ENCODE measurements at regions not wholly inside any gene's neighbourhood (a gene's known extent, or its start where the extent isn't known, plus 50 kb on each side); places are given as distances from the start of the nearest gene placed in this dataset.

GRCh38 chr22:27264184-27264583, 537.4 kb downstream of the MN1 start:
- Mint-ChIP-seq H3K27me3 (peaks cover 7% of the 10 kb centered on the region), H3K4me3 (no peak overlapping the region), H3K9me3 (no peaks in the 10 kb centered on the region), H3K27ac (no peak overlapping the region), H3K36me3 (ENCODE audit: low read depth) (no peaks in the 10 kb centered on the region), H3K4me1 (ENCODE audit: low read depth) (no peaks in the 10 kb centered on the region)
- intact Hi-C loops (cut with micrococcal nuclease): no loop called here

- intact Hi-C loops (cut with micrococcal nuclease): no loop called here
- Mint-ChIP-seq H3K27me3 (peaks cover 25% of the 10 kb centered on the region), H3K4me1 (ENCODE audit: low read depth) (no peaks in the 10 kb centered on the region)
These were observed 534.4 kb downstream of the MN1 start for GRCh38 chr22:27267145-27267544.

GRCh38 chr22:27269751-27270543, 531.6 kb downstream of the MN1 start:
- H3K9me3 Mint-ChIP-seq: no peaks in the 10 kb centered on the region
- H3K27me3 Mint-ChIP-seq: peaks cover 30% of the 10 kb centered on the region
- H3K4me3 Mint-ChIP-seq: no peak overlapping the region
- no peaks in the 10 kb centered on the region for H3K4me1 Mint-ChIP-seq (ENCODE audit: low read depth)
- H3K27ac Mint-ChIP-seq: no peak overlapping the region
- intact Hi-C loops (cut with micrococcal nuclease): no loop called here
- H3K36me3 Mint-ChIP-seq (ENCODE audit: low read depth): no peaks in the 10 kb centered on the region

More at GRCh38 chr22:27267145-27267544, 534.4 kb downstream of the MN1 start:
- Mint-ChIP-seq H3K36me3 (ENCODE audit: low read depth) (no peaks in the 10 kb centered on the region), H3K4me3 (no peak overlapping the region), H3K9me3 (no peaks in the 10 kb centered on the region), H3K27ac (no peak overlapping the region)

DNA sequence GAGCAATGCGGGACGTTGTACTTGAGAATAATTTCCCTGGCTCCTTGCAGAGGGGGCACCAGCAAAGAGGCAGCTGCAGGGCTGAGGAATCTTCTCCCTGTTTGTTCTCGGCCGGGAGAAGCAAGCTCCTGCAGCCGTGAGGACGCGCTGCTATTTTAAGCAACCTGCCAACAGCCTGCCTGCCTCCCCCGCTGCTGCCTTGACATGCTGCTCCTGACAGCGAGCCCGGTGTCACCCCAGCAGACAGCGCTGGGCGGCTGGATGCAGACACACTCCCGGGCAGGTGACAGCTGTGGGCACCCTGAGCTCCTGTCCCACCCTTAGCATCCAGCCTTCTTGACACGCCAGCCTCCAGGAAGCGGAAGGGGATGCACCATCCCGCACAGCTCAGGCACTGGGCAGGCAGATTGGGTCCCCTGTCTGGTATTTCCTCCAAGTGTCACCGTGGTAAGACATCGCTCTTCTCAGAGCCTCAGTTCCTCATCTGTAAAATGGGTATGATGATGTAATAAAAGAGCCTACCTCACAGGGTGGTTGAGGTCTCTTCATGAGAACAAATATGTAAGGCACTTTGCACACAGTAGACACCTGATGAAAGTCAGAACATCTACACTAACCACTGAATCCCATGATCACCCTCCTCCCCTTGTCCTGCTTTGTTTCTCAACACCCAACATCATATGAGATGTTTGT, 530.6 kb downstream of the MN1 start:
- intact Hi-C loops (cut with micrococcal nuclease): no loop called here
- H3K4me1 Mint-ChIP-seq (ENCODE audit: low read depth): peaks cover 5% of the 10 kb centered on the region
- H3K4me3 Mint-ChIP-seq: no peak overlapping the region
- H3K9me3 Mint-ChIP-seq: no peaks in the 10 kb centered on the region
- peaks cover 30% of the 10 kb centered on the region for H3K27me3 Mint-ChIP-seq
- no peaks in the 10 kb centered on the region for H3K36me3 Mint-ChIP-seq (ENCODE audit: low read depth)
- H3K27ac Mint-ChIP-seq: no peak overlapping the region

DNA sequence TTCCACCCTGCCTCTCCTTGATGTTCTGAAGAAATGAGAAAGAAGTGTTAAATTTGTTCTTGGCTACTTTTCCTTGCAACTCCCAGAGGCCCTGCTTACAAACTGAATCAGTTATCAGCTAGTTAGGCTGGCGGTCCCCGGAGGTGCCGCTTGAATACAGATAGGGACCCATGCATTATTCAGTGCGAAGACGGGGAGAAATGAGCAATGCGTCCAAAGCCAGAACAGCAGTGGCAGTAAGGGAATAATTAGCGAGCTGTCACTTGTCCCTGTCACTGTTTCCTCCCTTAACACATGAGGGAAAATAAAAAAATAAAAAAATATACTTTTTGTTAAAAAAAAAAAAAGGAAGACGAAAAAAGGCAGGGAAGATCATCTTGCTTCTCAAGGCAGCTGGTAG, 528.1 kb downstream of the MN1 start:
- Mint-ChIP-seq H3K4me3 (no peak overlapping the region), H3K36me3 (ENCODE audit: low read depth) (no peaks in the 10 kb centered on the region), H3K4me1 (ENCODE audit: low read depth) (peaks cover 8% of the 10 kb centered on the region), H3K9me3 (no peaks in the 10 kb centered on the region), H3K27ac (no peak overlapping the region), H3K27me3 (peaks cover 33% of the 10 kb centered on the region)
- intact Hi-C loops (cut with micrococcal nuclease): no loop called here

GRCh38 chr22:27273853-27274252, 527.7 kb downstream of the MN1 start:
- Mint-ChIP-seq H3K27ac (no peak overlapping the region), H3K4me3 (no peak overlapping the region), H3K36me3 (ENCODE audit: low read depth) (no peaks in the 10 kb centered on the region), H3K4me1 (ENCODE audit: low read depth) (peaks cover 8% of the 10 kb centered on the region), H3K27me3 (peaks cover 35% of the 10 kb centered on the region), H3K9me3 (no peaks in the 10 kb centered on the region)
- intact Hi-C loops (cut with micrococcal nuclease): no loop called here

DNA sequence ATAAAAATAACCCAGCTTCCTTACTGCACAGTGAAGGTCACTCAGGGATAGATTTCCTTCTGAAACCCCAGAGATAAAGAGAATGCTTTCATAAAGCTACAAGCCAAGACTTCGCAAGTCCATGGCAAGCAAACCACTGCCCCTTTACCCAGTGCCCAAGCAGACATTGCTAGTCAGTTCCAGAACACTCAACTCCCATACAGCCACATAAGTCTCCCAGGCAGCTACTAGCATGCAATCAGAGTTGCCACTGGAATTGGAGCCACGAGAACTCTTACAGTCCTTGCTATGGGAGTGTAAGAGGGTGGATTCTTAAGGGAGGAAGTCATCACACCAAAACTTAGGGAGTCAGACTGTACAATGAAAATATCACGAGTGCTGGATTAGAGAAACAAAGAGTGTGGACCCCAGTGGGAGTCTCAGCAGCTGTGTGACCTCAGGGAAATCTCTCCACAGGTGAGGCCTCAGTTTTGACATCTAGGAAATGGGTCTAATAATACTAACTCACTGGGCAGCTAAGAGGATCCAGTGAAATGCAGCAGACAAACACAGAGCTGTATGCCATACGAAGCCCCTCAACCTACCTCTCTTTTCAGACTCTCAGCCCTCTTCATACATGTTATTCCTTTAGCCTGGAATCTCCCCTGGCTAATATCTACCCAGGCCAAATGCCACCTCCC, 526.6 kb downstream of the MN1 start:
- no peak overlapping the region for H3K27ac Mint-ChIP-seq
- intact Hi-C loops (cut with micrococcal nuclease): no loop called here
- H3K36me3 Mint-ChIP-seq (ENCODE audit: low read depth): no peaks in the 10 kb centered on the region
- peaks cover 32% of the 10 kb centered on the region for H3K27me3 Mint-ChIP-seq
- H3K4me1 Mint-ChIP-seq (ENCODE audit: low read depth): peaks cover 8% of the 10 kb centered on the region
- H3K4me3 Mint-ChIP-seq: no peak overlapping the region
- no peaks in the 10 kb centered on the region for H3K9me3 Mint-ChIP-seq

- intact Hi-C loops (cut with micrococcal nuclease): no loop called here
These were observed 522.6 kb downstream of the MN1 start for GRCh38 chr22:27278946-27279345.

GRCh38 chr22:27283240-27283639, 518.3 kb downstream of the MN1 start:
- intact Hi-C loops (cut with micrococcal nuclease): no loop called here
- Mint-ChIP-seq H3K4me1 (ENCODE audit: low read depth) (no peaks in the 10 kb centered on the region), H3K36me3 (ENCODE audit: low read depth) (no peaks in the 10 kb centered on the region), H3K27me3 (peaks cover 2% of the 10 kb centered on the region), H3K27ac (no peak overlapping the region), H3K9me3 (no peaks in the 10 kb centered on the region), H3K4me3 (no peak overlapping the region)

More at GRCh38 chr22:27278946-27279345, 522.6 kb downstream of the MN1 start:
- Mint-ChIP-seq H3K36me3 (ENCODE audit: low read depth) (no peaks in the 10 kb centered on the region), H3K27me3 (peaks cover 7% of the 10 kb centered on the region), H3K9me3 (no peaks in the 10 kb centered on the region), H3K27ac (no peak overlapping the region), H3K4me1 (ENCODE audit: low read depth) (peaks cover 8% of the 10 kb centered on the region), H3K4me3 (no peak overlapping the region)

DNA sequence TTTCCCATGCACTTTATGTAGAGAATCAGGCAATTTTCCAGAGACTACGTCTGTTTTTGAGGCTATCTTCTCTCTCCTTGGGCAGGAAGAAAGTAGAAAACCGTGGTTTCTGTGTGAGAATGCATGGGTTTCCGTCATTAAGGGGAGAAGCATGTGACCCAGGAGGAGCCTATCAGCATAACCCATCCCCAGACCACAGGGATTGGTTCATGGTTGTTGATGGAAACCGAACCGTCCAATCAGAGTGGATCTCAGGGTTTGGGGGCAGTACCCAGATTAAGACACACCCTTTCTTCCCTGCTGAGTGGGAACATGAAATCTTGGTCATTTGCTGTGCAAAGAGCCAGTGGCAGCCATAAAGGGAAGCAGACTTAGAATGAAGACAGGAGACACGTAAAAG, 517.8 kb downstream of the MN1 start:
- Mint-ChIP-seq H3K9me3 (no peaks in the 10 kb centered on the region), H3K27me3 (no peaks in the 10 kb centered on the region), H3K36me3 (ENCODE audit: low read depth) (no peaks in the 10 kb centered on the region), H3K27ac (no peak overlapping the region), H3K4me1 (ENCODE audit: low read depth) (no peaks in the 10 kb centered on the region), H3K4me3 (no peak overlapping the region)
- intact Hi-C loops (cut with micrococcal nuclease): no loop called here

GRCh38 chr22:27284324-27284723, 517.2 kb downstream of the MN1 start:
- Mint-ChIP-seq H3K4me1 (ENCODE audit: low read depth) (no peaks in the 10 kb centered on the region), H3K27me3 (peaks cover under 1% of the 10 kb centered on the region), H3K4me3 (no peak overlapping the region), H3K36me3 (ENCODE audit: low read depth) (no peaks in the 10 kb centered on the region), H3K9me3 (no peaks in the 10 kb centered on the region), H3K27ac (no peak overlapping the region)
- intact Hi-C loops (cut with micrococcal nuclease): no loop called here

- Mint-ChIP-seq H3K27ac (no peak overlapping the region), H3K4me3 (no peak overlapping the region), H3K36me3 (ENCODE audit: low read depth) (no peaks in the 10 kb centered on the region), H3K27me3 (peaks cover 4% of the 10 kb centered on the region), H3K9me3 (no peaks in the 10 kb centered on the region), H3K4me1 (ENCODE audit: low read depth) (no peaks in the 10 kb centered on the region)
- intact Hi-C loops (cut with micrococcal nuclease): no loop called here
These were observed 514.8 kb downstream of the MN1 start for GRCh38 chr22:27286711-27287110.

GRCh38 chr22:27292542-27293299, 508.8 kb downstream of the MN1 start:
- H3K4me1 Mint-ChIP-seq (ENCODE audit: low read depth): no peaks in the 10 kb centered on the region
- intact Hi-C loops (cut with micrococcal nuclease): no loop called here
- no peaks in the 10 kb centered on the region for H3K9me3 Mint-ChIP-seq
- no peaks in the 10 kb centered on the region for H3K36me3 Mint-ChIP-seq (ENCODE audit: low read depth)
- no peak overlapping the region for H3K4me3 Mint-ChIP-seq
- H3K27me3 Mint-ChIP-seq: peaks cover 16% of the 10 kb centered on the region
- H3K27ac Mint-ChIP-seq: no peak overlapping the region

Data from dendritic cell treated with granulocyte-macrophage colony-stimulating factor and Interleukin-4, amounts not matched to agents 40 ng/mL and 50 ng/mL, for 4 days (primary cell).